ENCODE measurements at regions not wholly inside any gene's neighbourhood (a gene's known extent, or its start where the extent isn't known, plus 50 kb on each side); places are given as distances from the start of the nearest gene placed in this dataset.

DNA sequence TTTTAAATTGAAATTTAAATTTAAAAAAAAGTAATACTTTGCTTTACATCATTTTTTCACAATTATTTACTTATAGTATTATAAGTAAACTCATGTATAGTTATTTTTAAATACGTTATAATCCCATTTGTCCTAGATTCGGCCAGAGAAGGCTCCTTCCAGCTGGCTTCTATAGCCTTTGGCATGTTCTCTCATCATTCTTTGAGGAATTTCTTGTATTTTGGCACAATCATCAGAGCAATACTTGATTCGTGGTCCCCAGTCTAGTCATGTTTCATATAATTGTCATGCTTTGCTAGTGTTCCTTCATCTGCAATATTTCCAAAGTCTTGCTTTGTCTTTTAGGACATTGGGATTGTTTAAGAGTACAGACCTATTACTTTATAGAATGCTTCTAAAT, 1037.9 kb upstream of the AGA start:
- DNase-seq (peak in 2 of 5 donors; percentile 1 to 2), FAIRE-seq (no peak)
- TF ChIP-seq, protein P1, sequence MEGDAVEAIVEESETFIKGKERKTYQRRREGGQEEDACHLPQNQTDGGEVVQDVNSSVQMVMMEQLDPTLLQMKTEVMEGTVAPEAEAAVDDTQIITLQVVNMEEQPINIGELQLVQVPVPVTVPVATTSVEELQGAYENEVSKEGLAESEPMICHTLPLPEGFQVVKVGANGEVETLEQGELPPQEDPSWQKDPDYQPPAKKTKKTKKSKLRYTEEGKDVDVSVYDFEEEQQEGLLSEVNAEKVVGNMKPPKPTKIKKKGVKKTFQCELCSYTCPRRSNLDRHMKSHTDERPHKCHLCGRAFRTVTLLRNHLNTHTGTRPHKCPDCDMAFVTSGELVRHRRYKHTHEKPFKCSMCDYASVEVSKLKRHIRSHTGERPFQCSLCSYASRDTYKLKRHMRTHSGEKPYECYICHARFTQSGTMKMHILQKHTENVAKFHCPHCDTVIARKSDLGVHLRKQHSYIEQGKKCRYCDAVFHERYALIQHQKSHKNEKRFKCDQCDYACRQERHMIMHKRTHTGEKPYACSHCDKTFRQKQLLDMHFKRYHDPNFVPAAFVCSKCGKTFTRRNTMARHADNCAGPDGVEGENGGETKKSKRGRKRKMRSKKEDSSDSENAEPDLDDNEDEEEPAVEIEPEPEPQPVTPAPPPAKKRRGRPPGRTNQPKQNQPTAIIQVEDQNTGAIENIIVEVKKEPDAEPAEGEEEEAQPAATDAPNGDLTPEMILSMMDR (IDR thresholded peaks at IDR 0.05; ENCODE audit: borderline replicate concordance, extremely low read depth, insufficient read depth): no peak
- Histone ChIP-seq H3K4me3 (ENCODE audit: low read length in 3 of 3) (no peak overlapping the region), H3K27me3 (ENCODE audit: control insufficient read depth, insufficient read depth, low read length) (no peaks in the 10 kb centered on the region), H3K27ac (ENCODE audit: low read depth in 2 of 2, low read length in 2 of 2) (no peak overlapping the region), H3K36me3 (ENCODE audit: control insufficient read depth in 2 of 3, insufficient read depth in 3 of 3, low read length in 3 of 3) (no peaks in the 10 kb centered on the region), H3K4me1 (ENCODE audit: control insufficient read depth in 2 of 3, insufficient read depth in 2 of 3, low read depth in 1 of 3, low read length in 3 of 3) (no peaks in the 10 kb centered on the region), H3K9ac (ENCODE audit: low read length in 3 of 3) (no peak overlapping the region), H3K9me3 (ENCODE audit: control insufficient read depth in 2 of 3, insufficient read depth in 1 of 3, low read length in 3 of 3) (no peaks in the 10 kb centered on the region)
- intact Hi-C loops (cut with DNase I): no loop called here

DNA sequence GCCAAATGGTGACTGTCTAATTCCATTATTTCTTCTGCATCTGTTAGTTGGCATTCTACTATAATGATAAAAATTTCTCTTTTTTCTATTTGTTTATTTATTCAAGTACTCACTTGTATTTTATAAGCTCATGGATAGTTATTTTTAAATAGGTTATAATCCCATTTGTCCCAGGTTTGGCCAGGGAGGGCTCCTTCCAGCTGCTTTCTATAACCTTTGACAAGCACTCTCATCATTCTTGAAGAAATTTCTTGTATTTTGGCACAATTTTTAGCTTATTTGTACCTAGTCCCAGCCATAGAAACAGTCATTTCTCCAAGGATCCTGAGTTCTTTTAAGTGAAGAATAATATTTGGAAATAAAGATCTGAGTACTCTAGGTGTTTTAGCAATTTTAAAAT, 1038.6 kb upstream of the AGA start:
- intact Hi-C loops (cut with DNase I): no loop called here
- no peaks in the 10 kb centered on the region for H3K4me1 ChIP-seq (ENCODE audit: control insufficient read depth in 2 of 3, insufficient read depth in 2 of 3, low read depth in 1 of 3, low read length in 3 of 3)
- no peak overlapping the region for H3K9ac ChIP-seq (ENCODE audit: low read length in 3 of 3)
- TF ChIP-seq, protein P1 (IDR thresholded peaks at IDR 0.05; ENCODE audit: borderline replicate concordance, extremely low read depth, insufficient read depth): no peak
- DNase-seq: no peak
- H3K4me3 ChIP-seq (ENCODE audit: low read length in 3 of 3): no peak overlapping the region
- no peak overlapping the region for H3K27ac ChIP-seq (ENCODE audit: low read depth in 2 of 2, low read length in 2 of 2)
- FAIRE-seq: no peak
- no peaks in the 10 kb centered on the region for H3K36me3 ChIP-seq (ENCODE audit: control insufficient read depth in 2 of 3, insufficient read depth in 3 of 3, low read length in 3 of 3)
- no peaks in the 10 kb centered on the region for H3K27me3 ChIP-seq (ENCODE audit: control insufficient read depth, insufficient read depth, low read length)
- no peaks in the 10 kb centered on the region for H3K9me3 ChIP-seq (ENCODE audit: control insufficient read depth in 2 of 3, insufficient read depth in 1 of 3, low read length in 3 of 3)

DNA sequence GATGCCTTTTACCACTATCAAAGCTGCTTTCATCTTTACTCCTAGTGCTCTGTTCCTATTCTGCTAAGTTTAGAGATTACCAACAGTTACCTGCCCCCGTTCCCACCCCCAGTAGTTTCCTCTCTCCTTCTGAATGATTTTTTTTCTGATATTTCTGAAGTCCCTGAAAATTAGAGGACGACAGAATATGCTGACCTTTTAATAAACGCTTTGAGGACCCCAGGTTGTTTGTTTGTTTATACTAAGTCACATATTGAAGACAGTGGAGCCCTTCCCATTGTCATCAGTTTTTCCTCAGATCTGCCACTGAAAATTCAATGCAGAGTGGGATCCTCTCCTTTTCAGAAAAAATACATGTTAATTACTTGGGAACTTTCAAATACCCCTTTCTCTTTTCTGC, 1039.3 kb upstream of the AGA start:
- H3K9me3 ChIP-seq (ENCODE audit: control insufficient read depth in 2 of 3, insufficient read depth in 1 of 3, low read length in 3 of 3): no peaks in the 10 kb centered on the region
- no peak overlapping the region for H3K4me3 ChIP-seq (ENCODE audit: low read length in 3 of 3)
- TF ChIP-seq, protein P1 (IDR thresholded peaks at IDR 0.05; ENCODE audit: borderline replicate concordance, extremely low read depth, insufficient read depth): no peak
- no peaks in the 10 kb centered on the region for H3K36me3 ChIP-seq (ENCODE audit: control insufficient read depth in 2 of 3, insufficient read depth in 3 of 3, low read length in 3 of 3)
- no peak overlapping the region for H3K9ac ChIP-seq (ENCODE audit: low read length in 3 of 3)
- intact Hi-C loops (cut with DNase I): no loop called here
- H3K27ac ChIP-seq (ENCODE audit: low read depth in 2 of 2, low read length in 2 of 2): no peak overlapping the region
- FAIRE-seq (no peak), DNase-seq (no peak)
- H3K4me1 ChIP-seq (ENCODE audit: control insufficient read depth in 2 of 3, insufficient read depth in 2 of 3, low read depth in 1 of 3, low read length in 3 of 3): no peaks in the 10 kb centered on the region
- no peaks in the 10 kb centered on the region for H3K27me3 ChIP-seq (ENCODE audit: control insufficient read depth, insufficient read depth, low read length)

DNA sequence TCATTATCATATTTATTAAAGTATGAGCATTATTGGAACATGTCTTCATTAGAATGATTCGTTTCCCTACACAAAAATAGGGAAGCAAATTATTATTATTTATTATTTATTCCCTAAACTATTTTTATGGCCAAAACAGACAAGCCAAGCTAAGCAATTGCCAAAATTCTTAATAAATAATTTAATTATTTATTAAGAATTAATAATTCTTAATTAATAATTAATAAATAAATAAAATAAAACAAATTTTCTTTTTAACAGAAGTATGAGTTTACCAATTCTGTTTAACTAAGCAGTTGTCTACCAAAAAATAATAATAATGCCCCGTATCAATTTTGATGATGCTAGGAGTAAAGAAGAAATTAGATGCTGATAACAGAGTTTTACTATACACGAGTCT, 1080.8 kb upstream of the AGA start:
- FAIRE-seq: no peak
- Histone ChIP-seq H3K9ac (ENCODE audit: low read length in 3 of 3) (no peak overlapping the region), H3K27ac (ENCODE audit: low read depth in 2 of 2, low read length in 2 of 2) (no peak overlapping the region), H3K4me1 (ENCODE audit: control insufficient read depth in 2 of 3, insufficient read depth in 2 of 3, low read depth in 1 of 3, low read length in 3 of 3) (no peaks in the 10 kb centered on the region), H3K9me3 (ENCODE audit: control insufficient read depth in 2 of 3, insufficient read depth in 1 of 3, low read length in 3 of 3) (no peaks in the 10 kb centered on the region), H3K27me3 (ENCODE audit: control insufficient read depth, insufficient read depth, low read length) (no peaks in the 10 kb centered on the region), H3K36me3 (ENCODE audit: control insufficient read depth in 2 of 3, insufficient read depth in 3 of 3, low read length in 3 of 3) (no peaks in the 10 kb centered on the region), H3K4me3 (ENCODE audit: low read length in 3 of 3) (no peak overlapping the region)
- TF ChIP-seq, protein P1 (IDR thresholded peaks at IDR 0.05; ENCODE audit: borderline replicate concordance, extremely low read depth, insufficient read depth): no peak
- no peak for DNase-seq
- intact Hi-C loops (cut with DNase I): no loop called here

All from kidney (tissue), 13 donors.